B cell (primary cell): ENCODE measurements at regions not wholly inside any gene's neighbourhood (a gene's known extent, or its start where the extent isn't known, plus 50 kb on each side); places are given as distances from the start of the nearest gene placed in this dataset.

Experiments used
- CTCF ChIP-seq: fragments of 200-600 bp; IDR thresholded peaks from one replicate; pipeline ENCODE4 v1.8.0; 2022; ENCODE audit warnings: antibody characterized with exemption, mild to moderate bottlenecking
- EZH2 ChIP-seq: IDR thresholded peaks from 2 replicates; pipeline ENCODE4 v1.6.1; 2012; ENCODE audit warnings: borderline replicate concordance, low read depth, mild to moderate bottlenecking, moderate library complexity, low read length; ENCODE audit not compliant: insufficient read depth, poor library complexity, severe bottlenecking

DNA sequence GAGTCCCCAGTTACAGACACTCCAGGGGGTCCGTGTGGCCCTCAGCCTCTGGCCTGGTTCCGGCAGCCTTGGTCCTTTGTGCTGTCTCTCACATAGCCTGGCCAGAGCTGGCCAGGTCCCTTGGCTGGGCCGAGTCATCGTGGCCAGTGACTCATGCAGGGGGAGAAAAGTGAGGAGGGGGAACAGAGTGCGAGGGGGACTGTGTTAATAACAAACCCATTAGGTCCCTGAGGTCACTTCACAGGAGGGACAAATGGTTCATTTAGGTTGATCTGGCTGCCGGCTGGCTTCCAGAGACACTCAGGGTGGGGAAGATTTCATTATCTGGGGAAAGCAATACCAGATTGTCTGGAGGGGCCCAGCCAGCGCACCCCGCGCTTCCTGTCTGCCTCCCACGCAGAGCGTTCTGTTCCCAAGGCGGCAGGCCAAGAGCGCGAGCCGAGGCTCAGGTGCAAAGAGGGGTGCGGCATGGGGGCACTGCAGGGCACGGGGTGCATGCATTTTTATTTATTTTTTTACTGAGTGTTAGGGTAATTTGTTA, 223.1 kb downstream of the SEC14L1 start:
- TF ChIP-seq CTCF: no peak
- no peak for TF ChIP-seq EZH2
